ENCODE measurements at regions not wholly inside any gene's neighbourhood (a gene's known extent, or its start where the extent isn't known, plus 50 kb on each side); places are given as distances from the start of the nearest gene placed in this dataset.

DNA sequence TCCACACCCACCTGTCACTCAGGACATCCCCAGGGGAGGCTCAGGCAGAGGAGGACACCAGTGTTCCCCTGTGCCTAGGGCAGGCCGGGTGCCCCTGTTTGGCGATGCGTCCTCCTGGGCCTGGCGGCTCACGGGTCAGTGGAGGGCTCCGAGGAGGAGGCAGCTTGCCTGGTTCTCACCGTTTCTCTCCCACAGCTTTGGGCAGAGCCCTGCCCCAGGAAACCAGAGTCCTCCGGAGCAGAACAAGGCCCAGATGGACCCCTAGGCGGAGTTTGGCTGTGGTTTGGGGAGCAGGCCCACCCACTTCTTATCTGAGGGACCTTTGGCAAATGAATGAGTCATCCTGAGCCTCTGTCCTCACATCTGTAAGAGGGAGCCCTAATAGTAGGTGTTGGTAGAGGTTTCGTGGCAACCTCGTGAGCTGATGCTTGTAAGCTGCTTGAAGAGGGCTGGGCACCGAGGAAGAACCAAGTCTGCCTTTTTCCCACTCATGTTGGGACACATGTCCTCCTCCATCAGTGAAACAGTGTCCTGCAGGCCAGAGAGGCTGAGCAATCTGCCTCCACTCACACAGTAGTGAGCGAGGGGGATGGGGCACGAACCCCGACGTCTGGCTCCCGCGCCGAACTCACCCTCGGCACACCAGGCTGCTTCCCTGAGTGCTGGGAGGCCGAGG is 247.0 kb upstream of the CIBAR2 start:
- no peaks in the 10 kb centered on the region for H3K27me3 ChIP-seq
- DNase-seq (no peak), ATAC-seq (no peak)
- no peak overlapping the region for H3K4me3 ChIP-seq
- no peaks in the 10 kb centered on the region for H3K36me3 ChIP-seq
- H3K27ac ChIP-seq = no peak overlapping the region
- intact Hi-C loops (cut with DNase I) = no loop called here
- no peak for TF ChIP-seq POLR2A (IDR thresholded peaks at IDR 0.05)
- TF ChIP-seq, protein P1, sequence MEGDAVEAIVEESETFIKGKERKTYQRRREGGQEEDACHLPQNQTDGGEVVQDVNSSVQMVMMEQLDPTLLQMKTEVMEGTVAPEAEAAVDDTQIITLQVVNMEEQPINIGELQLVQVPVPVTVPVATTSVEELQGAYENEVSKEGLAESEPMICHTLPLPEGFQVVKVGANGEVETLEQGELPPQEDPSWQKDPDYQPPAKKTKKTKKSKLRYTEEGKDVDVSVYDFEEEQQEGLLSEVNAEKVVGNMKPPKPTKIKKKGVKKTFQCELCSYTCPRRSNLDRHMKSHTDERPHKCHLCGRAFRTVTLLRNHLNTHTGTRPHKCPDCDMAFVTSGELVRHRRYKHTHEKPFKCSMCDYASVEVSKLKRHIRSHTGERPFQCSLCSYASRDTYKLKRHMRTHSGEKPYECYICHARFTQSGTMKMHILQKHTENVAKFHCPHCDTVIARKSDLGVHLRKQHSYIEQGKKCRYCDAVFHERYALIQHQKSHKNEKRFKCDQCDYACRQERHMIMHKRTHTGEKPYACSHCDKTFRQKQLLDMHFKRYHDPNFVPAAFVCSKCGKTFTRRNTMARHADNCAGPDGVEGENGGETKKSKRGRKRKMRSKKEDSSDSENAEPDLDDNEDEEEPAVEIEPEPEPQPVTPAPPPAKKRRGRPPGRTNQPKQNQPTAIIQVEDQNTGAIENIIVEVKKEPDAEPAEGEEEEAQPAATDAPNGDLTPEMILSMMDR (IDR thresholded peaks at IDR 0.05) = no peak
- 92 to 95% (median 93%) methylated on average over 21 of the region's 21 CpGs for WGBS, 4 donors
- H3K9me3 ChIP-seq = peaks cover 0 to 6% (median 0%) of the 10 kb centered on the region in 12 donors
- H3K4me1 ChIP-seq = peaks cover 0 to 13% (median 0%) of the 10 kb centered on the region in 12 donors

DNA sequence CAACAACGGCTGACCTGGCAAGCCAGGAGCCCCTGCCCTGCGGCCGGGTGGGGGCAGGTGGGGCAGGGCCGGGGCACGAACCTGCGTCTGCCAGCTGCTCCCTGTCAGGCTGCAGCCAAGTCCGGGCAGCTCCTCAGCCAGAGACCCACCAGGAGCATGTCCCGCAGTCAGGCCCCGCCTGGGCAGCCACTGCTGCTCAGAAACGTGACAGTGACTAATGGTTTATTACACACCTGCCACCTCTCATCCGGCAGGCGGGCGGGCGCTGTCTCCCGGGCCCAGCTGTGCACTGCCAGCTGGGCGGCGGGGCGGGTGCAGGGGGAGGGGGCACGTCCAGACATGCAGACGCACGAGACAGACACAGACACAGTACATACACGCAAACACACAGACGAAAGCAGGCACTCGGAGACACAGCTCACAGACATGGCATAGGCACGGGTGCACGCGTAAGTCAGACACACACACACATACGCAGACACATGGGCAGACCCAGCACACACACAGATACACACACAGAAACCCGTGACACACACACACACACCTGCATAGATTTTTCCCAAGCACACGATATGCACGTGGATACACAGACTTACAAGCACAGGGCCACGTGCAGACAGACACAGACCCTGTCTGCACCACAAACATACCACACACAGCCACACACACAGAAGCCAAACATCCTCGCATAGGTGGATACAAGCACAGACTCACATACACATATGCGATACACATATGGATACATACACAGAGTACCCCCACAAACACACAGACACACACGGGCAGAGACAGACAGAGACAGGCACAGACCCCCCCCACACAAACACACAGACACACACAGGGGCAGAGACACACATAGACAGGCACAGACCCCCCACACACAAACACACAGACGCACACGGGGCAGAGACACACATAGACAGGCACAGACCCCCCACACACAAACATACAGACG is 248.3 kb upstream of the CIBAR2 start:
- Histone ChIP-seq H3K4me3 (no peak overlapping the region), H3K27ac (peak overlapping the region in 1 of 12 donors; percentile 5), H3K36me3 (no peaks in the 10 kb centered on the region), H3K9me3 (peaks cover 0 to 6% (median 0%) of the 10 kb centered on the region in 12 donors), H3K4me1 (peaks cover 0 to 13% (median 0%) of the 10 kb centered on the region in 12 donors), H3K27me3 (no peaks in the 10 kb centered on the region)
- 86 to 93% (median 86%) methylated on average over 18 to 38 of the region's 38 CpGs for WGBS, 4 donors
- intact Hi-C loops (cut with DNase I) = no loop called here
- ATAC-seq (no peak), DNase-seq (no peak)
- TF ChIP-seq POLR2A (IDR thresholded peaks at IDR 0.05) = no peak
- TF ChIP-seq, protein P1 (IDR thresholded peaks at IDR 0.05) = no peak

DNA sequence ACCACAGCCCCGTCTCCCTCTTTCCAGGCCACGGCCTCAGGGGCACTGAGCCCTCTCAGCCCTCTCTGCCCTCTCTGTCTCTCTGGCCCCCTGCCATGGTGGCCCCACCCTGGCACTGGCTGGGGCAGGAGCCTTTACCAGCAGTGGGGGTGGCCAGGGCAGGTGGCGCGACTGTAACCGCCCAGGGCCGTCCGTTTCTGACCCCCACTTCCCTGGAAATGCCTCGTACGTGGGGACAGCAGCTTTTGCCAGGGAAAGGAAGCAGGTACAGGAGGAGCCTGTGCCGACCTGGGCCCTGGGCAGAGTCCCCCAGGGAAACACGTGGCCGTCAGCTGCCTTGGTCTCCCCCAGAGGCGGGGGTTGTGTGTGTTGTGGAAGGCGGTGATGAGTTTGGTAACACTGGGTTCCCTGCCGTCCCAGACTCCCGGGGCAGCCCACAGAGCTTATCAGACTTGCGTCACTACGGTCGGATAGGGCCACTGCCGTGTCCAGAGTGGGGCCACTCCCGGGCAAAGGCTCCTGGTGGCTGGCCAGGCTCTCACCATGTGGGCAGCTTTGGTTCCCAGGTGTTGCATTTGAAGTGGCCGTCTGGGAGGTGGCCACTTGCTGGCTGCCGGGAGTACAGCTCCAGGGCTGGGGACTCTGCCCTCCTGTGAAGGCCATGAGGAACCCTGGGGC is 249.3 kb upstream of the CIBAR2 start:
- intact Hi-C loops (cut with DNase I) = no loop called here
- peaks cover 0 to 19% (median under 1%) of the 10 kb centered on the region in 12 donors for H3K4me1 ChIP-seq
- no peaks in the 10 kb centered on the region for H3K36me3 ChIP-seq
- H3K27me3 ChIP-seq = no peaks in the 10 kb centered on the region
- peak in 3 of 5 donors; percentile 60 to 83 (median 78) for DNase-seq
- 70 to 78% (median 75%) methylated on average over 17 to 23 of the region's 23 CpGs for WGBS, 4 donors
- peaks cover 0 to 6% (median 0%) of the 10 kb centered on the region in 12 donors for H3K9me3 ChIP-seq
- no peak overlapping the region for H3K4me3 ChIP-seq
- TF ChIP-seq, protein P1 (IDR thresholded peaks at IDR 0.05) = no peak
- TF ChIP-seq POLR2A (IDR thresholded peaks at IDR 0.05) = no peak
- peak overlapping the region in 1 of 12 donors; percentile 5 for H3K27ac ChIP-seq
- peak; percentile 83 to 92 (median 88) for ATAC-seq

Measured in heart left ventricle (tissue), 16 donors.